ENCODE measurements at regions not wholly inside any gene's neighbourhood (a gene's known extent, or its start where the extent isn't known, plus 50 kb on each side); places are given as distances from the start of the nearest gene placed in this dataset.

DNA sequence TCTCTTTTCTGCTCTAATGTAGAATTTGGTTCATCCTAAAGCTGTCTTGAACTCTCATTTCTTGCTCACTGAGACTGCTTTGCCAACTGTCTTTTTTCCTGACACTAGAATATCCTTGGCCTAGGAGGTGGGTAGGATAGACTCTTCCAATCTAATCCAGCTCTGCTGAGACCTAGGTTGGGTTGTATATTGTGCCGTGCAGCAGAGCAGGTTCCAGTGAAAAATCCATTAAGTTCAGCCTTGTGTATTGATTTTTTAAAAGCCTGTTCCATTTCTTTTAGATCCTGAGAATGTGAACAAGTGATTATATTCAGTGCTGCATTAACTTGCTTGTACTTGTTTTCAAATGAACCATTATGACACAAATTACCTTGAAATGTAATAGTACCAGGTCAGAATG, 539.6 kb downstream of the LRRC70 start:
- TF ChIP-seq, protein P1, sequence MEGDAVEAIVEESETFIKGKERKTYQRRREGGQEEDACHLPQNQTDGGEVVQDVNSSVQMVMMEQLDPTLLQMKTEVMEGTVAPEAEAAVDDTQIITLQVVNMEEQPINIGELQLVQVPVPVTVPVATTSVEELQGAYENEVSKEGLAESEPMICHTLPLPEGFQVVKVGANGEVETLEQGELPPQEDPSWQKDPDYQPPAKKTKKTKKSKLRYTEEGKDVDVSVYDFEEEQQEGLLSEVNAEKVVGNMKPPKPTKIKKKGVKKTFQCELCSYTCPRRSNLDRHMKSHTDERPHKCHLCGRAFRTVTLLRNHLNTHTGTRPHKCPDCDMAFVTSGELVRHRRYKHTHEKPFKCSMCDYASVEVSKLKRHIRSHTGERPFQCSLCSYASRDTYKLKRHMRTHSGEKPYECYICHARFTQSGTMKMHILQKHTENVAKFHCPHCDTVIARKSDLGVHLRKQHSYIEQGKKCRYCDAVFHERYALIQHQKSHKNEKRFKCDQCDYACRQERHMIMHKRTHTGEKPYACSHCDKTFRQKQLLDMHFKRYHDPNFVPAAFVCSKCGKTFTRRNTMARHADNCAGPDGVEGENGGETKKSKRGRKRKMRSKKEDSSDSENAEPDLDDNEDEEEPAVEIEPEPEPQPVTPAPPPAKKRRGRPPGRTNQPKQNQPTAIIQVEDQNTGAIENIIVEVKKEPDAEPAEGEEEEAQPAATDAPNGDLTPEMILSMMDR (IDR thresholded peaks at IDR 0.05), result no peak
- no peak for TF ChIP-seq POLR2A (IDR thresholded peaks at IDR 0.05)
- DNase-seq, result no peak
- Histone ChIP-seq H3K36me3 (no peaks in the 10 kb centered on the region), H3K4me1 (no peaks in the 10 kb centered on the region), H3K27me3 (no peaks in the 10 kb centered on the region), H3K27ac (no peak overlapping the region), H3K4me3 (no peak overlapping the region), H3K9me3 (peaks cover 0 to 3% (median 0%) of the 10 kb centered on the region in 4 donors)

DNA sequence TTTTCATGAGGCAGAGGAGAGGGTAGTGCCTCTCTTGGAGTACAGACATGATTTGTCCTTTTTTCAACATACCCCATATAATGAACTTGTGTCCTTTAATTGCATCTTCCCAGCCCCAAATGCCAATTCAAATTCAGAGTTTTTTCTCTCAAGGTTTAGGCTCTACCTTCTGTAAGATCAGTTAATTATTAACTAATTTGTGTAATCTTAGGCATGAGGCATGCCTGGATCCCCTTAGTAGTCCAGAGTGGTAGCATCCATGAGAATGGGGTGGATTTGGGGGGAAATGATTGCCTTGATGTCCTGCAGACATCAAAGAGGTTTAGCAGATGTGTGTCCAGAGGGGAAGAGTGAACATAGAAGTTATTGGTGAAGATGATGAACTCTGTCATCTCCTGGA, 533.3 kb downstream of the LRRC70 start:
- H3K27me3 ChIP-seq, result no peaks in the 10 kb centered on the region
- H3K4me1 ChIP-seq, result no peaks in the 10 kb centered on the region
- no peaks in the 10 kb centered on the region for H3K36me3 ChIP-seq
- no peak overlapping the region for H3K27ac ChIP-seq
- TF ChIP-seq, protein P1 (IDR thresholded peaks at IDR 0.05), result no peak
- TF ChIP-seq POLR2A (IDR thresholded peaks at IDR 0.05), result no peak
- H3K4me3 ChIP-seq, result no peak overlapping the region
- no peak for DNase-seq
- H3K9me3 ChIP-seq, result no peaks in the 10 kb centered on the region

DNA sequence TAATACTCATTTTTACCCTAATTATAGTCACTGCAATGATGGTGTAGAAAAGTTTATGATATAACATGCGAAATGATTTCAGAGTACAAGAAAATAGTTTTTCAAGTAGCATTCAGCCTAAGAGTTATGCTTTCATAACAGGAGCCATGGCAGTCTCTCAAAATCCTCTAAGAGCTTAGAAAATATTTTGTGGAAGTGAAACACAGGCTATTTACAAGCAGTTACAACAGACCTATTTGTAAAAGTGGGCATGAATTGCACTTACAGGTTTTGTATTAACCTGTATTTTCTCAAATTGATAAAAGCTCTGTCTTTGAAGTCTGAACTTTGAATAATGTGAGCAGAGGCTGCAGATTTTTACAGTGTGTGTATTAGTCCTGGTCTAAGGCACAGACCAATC, 523.3 kb downstream of the LRRC70 start:
- Histone ChIP-seq H3K36me3 (no peaks in the 10 kb centered on the region), H3K27ac (no peak overlapping the region), H3K9me3 (no peaks in the 10 kb centered on the region), H3K27me3 (no peaks in the 10 kb centered on the region), H3K4me3 (no peak overlapping the region), H3K4me1 (no peaks in the 10 kb centered on the region)
- TF ChIP-seq, protein P1 (IDR thresholded peaks at IDR 0.05), result no peak
- TF ChIP-seq POLR2A (IDR thresholded peaks at IDR 0.05), result no peak
- DNase-seq, result no peak

DNA sequence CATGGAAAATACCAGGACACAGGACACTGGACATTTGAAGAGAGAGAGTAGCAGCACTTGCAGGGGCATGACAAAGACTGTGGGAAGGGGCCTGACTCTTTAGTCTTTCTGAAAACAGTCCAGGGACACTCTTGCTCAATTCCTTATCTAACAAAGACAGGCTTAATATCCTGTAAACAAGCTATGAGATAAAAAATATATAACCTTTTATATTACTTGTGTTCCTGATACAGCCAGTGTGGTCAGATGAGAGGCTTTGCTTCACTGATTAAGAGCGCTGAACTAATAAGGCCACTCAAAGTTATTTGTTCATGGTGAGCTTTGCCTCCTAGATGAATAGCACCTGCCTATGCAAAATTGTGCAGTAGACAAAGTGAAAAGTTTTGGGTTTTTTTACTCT, 518.7 kb downstream of the LRRC70 start:
- TF ChIP-seq, protein P1 (IDR thresholded peaks at IDR 0.05), result no peak
- no peak for TF ChIP-seq POLR2A (IDR thresholded peaks at IDR 0.05)
- Histone ChIP-seq H3K27me3 (no peaks in the 10 kb centered on the region), H3K4me3 (no peak overlapping the region), H3K4me1 (no peaks in the 10 kb centered on the region), H3K36me3 (no peaks in the 10 kb centered on the region), H3K27ac (no peak overlapping the region), H3K9me3 (no peaks in the 10 kb centered on the region)
- DNase-seq, result no peak

DNA sequence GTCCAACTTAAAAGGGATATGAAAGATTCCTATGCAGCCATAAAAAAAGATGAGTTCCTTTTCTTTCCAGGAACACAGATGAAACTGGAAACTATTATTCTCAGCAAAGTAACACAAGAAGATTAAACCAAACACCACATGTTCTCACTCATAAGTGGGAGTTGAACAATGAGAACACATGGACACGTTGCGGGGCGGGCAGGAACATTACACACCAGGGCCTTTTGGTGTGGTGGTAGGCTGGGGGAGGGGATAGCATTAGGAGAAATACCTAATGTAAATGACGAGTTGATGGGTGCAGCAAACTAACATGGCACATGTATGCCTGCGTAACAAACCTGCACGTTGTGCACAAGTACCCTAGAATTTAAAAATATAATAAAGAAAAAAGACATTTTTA, 516.1 kb downstream of the LRRC70 start:
- TF ChIP-seq POLR2A (IDR thresholded peaks at IDR 0.05), result no peak
- TF ChIP-seq, protein P1 (IDR thresholded peaks at IDR 0.05), result no peak
- Histone ChIP-seq H3K4me1 (no peaks in the 10 kb centered on the region), H3K4me3 (no peak overlapping the region), H3K27ac (no peak overlapping the region), H3K27me3 (no peaks in the 10 kb centered on the region), H3K36me3 (no peaks in the 10 kb centered on the region), H3K9me3 (no peaks in the 10 kb centered on the region)
- no peak for DNase-seq

DNA sequence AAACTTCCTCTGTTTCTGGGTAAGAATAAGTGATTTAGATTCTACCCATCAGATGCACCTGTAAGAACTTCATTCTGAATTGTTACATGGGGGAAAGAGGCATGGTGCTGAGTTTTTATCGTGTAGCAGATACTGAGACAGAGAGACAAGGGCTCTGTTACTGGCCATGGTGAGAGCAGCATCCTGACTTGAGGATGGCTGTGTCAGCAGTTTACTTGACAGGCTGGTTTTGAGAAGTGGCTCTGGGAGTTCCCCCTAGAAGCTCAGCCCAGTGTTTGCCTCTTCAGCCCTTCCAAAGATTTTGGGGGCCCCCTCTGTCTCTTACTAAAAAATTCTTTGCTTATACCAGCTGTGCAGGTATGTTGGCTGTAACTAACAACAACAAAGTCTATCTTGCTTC, 510.5 kb downstream of the LRRC70 start:
- no peaks in the 10 kb centered on the region for H3K27me3 ChIP-seq
- H3K27ac ChIP-seq, result no peak overlapping the region
- no peaks in the 10 kb centered on the region for H3K36me3 ChIP-seq
- H3K4me1 ChIP-seq, result no peaks in the 10 kb centered on the region
- no peak for DNase-seq
- H3K4me3 ChIP-seq, result no peak overlapping the region
- H3K9me3 ChIP-seq, result no peaks in the 10 kb centered on the region
- TF ChIP-seq, protein P1 (IDR thresholded peaks at IDR 0.05), result no peak
- TF ChIP-seq POLR2A (IDR thresholded peaks at IDR 0.05), result no peak

All from Peyer's patch (tissue), 4 donors.